ENCODE measurements at regions not wholly inside any gene's neighbourhood (a gene's known extent, or its start where the extent isn't known, plus 50 kb on each side); places are given as distances from the start of the nearest gene placed in this dataset.

GRCh38 chr2:30341500-30342267, 105.4 kb upstream of the LCLAT1 start:
- TF ChIP-seq POLR2AphosphoS5 (IDR thresholded peaks at IDR 0.05; ENCODE audit: low read depth, low read length) = no peak
- TF ChIP-seq POLR2A (IDR thresholded peaks at IDR 0.05; ENCODE audit: low read depth, low read length) = no peak

Data from GM12892 (cell line).